ENCODE measurements at regions not wholly inside any gene's neighbourhood (a gene's known extent, or its start where the extent isn't known, plus 50 kb on each side); places are given as distances from the start of the nearest gene placed in this dataset.

DNA sequence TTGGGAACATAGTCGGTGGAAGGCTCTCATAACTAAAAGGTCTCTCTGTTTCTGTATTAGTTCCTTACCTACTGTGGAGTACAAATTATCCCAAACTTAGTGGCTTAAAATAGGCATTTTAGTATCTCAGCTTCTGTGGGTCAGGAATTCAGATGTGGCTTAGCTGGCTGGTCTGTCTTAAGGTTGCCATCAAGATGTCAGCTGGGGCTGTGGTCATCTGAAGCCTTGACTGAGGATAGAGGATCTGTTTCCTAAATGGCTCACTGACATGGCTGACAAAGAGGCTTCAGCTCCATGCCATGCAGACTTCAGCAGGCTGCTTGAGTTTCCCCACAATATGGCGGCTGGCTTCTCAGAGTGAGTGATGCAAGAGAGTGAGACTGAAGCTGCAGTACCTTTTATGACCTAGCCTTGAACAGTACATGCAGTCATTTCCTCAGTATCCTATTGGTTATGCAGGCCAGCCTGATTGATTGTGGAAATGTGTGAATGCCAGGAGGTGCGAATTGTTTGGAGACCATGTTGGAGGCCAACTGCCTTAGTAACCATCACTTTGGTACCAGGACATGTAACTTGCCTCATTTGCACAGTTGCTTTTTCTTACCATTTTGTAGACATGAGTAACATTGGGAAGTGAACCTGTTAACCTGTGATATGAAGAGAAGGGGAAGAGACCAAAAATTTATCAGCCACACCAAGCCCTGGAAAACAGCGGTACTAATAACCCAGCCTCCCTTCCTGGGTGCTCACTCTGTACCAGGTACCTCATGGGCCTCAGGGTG, 152.8 kb upstream of the IER5L start:
- DNase-seq (ENCODE audit: low read depth): no peak

DNA sequence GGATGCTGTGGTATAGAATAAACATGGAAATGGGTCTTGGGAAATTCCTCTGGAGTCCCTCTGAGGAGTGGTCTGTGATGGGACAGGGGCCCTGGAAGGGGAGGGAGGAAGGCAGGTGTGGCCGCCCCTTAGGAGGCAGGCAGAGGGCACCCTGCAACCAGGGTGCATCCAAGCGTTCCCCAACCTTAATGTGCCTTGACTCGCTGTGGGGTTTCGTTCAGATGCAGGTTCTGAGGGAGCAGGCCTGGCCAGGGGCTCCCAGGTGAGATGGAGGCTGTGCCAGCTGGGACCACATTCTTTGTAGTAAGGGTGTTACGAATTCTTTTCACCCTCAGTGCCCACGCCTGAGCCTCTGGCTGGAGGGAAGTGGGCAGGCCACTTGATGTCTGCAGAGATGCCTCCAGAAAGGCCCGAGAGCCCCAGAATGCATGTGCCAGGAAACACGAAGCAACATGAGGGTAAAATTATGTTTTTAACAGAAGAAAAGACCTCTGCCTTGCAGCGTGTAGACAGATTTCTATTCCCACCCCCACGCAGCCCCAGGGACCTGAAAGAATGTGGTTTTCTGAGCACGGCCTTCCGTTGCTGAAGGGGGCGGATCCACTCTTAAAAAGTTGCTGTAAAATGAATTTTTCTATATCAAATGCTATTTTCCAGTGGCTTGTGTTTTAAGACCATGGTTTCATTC, 150.4 kb upstream of the IER5L start:
- peak; percentile 18 for DNase-seq (ENCODE audit: low read depth)

DNA sequence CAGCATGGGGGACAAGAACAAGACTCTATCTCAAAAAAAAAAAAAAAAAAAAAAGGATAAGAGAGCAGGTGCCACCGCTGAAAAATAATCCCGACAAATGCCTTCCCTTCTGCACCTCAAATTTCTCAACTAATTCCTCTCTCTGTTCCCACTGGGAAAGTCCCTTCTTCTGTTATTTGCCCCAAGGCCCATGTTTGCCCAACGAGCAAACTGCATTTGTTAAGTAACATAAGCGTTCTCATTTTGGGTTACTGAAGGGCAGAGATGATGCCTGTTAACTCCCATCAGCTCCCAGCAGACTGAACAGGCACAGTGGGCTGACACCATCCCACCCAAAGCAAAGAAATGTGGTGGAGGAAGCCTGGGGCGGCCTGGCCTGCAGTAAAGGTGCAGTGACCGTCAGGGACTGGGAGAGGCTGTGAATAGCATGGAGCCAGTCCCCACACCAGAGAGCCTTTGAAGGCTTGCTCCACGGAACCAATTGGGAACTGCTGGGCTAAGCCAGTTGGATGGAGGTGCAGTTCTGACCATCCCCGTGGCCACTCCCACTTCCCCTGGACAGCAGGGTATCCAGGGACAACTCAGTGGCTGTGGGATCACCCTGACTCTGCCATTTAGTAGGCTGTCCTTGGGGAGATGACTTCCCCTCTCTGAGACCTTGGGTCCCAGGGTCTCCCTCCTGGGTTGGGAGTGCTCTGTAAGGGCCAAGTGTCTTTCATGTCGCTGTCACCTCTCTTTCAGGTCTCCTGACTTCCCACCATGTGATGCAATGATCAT, 149.7 kb upstream of the IER5L start:
- DNase-seq (ENCODE audit: low read depth): no peak

DNA sequence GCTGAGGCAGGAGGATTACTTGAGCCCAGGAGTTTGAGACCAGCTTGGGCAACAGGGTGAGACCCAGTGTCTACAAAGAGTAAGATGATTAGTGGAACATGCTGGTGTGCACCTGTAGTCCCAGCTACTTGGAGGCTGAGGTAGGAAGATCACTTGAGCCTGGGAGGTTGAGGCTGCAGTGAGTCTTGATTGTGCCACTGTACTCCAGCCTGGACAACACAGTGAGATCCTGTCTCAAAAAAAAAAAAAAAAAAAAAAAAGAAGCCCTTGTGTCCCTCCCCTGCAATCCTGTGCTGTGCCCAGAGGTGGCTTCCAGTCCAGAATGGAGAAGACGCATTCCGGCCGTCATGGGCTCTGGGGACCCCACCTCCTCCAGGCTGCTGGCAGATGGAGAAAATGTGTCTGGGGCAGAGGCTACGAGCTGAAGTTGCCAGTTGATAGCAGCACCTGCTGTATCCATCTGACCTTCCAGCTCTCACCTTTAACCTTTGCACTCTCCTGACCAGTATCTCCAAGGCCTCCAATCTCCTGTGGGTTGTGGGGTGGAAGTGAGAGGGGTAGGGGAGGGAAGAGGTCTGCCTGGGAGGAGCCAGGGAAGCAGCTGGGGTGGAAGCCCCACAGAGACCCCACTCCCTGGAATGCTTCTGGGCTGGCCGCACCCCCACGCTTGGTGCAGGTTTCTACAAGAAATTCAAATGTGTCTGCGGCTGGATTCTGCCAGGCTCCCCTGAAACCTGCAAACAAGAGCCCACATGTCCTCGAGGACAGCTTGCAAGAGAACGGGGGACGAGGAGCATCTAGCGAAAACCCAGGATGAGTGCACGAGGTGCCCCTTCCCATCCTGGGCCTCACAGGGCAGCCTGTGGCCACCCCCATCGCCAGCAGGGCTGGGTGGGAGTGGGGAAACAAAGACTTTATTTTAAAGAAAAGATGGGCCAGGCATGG, 148.3 kb upstream of the IER5L start:
- no peak for DNase-seq (ENCODE audit: low read depth)

DNA sequence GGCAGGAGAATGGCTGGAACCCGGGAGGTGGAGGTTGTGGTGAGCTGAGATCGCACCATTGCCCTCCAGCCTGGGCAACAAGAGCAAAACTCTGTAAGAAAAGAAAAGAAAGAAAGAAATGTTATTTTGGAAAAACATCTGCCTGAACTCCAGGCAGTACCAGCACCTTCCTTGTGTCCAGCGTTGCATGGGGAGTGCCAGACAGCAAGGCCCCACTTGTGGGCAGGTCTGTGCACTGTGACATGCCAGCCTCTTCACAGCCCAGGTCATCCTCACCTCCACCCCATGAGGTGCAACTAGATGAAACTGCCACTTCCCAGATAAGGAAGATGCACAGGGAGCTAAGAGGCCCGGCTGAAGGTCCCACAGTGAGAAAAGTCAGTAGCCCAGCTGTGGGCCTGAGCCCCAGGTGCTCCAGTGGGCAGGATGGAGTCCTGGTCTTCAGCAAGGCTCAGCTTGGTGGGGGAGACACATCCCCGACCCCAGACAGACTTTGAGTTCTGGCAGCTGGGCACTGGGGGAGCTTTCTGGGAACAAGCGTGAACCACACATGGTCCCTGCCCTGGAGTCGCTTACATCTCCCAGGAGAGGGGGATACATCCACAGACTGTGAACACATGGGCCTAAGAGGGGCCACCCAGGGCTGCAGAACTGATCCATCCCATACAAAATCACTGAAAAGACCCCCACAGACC, 146.9 kb upstream of the IER5L start:
- DNase-seq (ENCODE audit: low read depth): no peak

DNA sequence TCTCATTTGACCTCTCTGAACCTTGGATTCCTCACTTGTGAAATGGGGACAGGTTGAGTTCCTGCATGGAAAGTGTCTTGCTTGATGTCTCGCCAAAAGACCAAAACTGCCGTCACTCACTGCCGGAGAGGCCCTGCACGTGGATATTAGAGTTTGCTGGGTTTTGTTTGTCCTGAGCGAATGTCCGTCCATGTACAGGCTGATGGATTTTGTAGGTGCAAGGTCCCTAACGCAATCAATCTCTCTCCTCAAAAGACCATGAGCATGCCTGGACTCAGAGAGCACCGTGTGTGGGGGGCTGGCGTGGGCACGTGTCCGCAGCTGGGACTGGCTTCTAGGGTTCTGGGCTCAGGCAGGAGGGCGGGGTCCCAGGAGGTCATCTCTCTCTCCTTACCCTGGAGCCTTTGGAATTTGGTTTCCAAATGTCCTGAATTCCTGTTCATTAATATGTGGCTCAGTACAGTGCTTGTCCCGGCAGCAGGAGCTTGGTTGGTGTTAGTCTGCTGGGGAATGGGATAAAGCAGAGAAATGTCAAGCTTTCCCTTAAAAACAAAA, 146.0 kb upstream of the IER5L start:
- no peak for DNase-seq (ENCODE audit: low read depth)

DNA sequence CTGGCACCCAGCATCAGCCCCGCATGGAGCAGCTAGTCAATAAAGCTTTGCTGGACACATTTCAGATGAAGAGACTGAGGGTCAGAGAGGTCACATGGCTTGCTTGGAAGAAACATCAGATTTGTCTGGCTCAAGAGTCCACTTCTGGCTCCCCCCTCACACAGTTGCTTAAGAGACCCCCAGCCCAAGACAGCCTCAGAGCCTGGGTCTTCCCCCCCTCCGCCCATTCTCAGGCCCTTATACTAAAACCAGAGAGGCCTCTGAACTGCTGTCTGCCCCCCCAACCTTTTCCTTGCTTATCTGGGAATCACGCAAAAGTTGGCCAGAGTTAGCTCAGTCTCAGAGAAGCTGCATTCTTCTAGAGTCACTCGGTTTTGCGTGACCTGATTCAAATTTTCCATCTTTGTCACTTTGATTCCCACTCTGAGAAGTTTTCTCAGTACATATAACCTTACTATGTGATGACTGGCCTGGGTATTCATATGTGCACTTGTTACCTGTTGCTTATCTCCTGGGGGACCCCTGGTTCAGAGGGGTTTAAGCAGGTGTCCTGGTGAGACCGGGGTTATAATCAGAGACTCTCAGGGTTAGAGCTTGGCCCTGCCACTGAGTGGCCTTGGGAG, 145.4 kb upstream of the IER5L start:
- no peak for DNase-seq (ENCODE audit: low read depth)

DNA sequence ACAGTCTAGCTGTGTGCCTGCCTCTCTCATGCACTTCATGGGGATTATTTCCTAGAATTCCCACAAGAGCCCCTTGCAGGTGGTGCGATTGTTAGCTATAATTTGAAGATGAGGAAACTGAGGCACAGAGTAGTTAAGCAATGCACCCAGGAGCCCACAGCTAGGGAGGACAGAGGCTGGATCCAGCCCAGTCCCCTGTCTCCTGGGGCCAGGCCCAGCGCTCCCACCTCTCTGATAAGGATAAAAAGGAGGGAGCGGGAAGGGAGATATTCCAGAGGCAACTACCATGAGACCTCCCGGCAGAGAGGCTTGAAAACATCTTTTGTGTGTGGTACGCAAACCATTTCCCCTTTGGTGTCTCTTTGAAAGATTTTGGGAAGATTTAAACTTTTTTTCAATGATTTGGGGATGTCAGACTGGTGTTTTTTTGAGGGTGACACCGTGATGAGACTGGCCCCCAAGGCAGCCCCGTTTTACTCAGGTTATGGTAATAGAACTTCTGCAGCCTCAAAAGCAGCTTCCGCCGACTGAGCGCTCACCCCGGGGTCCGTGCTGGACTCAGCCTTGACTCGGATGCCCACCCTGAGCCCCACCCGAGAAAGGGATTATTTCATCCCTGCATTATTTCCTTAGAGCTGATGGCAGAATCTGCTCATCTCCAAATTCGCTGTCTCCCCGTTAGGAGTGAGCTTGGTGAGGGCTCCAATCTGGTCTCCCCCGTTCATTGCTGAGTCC, 144.7 kb upstream of the IER5L start:
- no peak for DNase-seq (ENCODE audit: low read depth)

DNA sequence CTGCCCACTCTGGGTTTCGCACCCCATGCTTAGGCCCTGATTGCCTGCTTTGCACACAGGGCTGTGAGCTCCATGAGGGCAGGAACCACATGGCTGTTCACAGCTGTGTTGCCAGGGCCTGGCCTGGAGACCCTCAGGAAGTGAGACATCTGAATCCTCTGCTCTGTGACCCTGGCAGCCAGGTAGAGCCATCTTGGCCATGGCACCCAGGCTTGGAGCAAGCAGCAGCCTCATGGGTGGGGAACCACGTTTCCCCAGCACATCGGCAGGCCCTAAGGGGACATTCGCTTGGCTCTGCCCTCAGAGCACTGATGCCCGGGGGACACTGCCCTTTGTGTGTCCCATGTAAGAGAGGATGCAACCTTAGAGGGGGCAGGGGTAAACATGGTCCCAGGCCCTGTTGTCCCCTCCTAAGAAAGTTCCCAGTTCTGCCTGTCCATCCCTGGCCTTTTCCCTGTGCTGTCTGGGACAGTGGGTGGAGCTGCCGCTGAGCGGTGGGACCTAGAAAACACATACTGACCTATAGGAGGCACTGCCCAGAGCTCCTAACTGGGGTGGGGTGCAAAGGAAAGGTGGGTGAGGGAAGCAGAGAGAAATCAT, 144.1 kb upstream of the IER5L start:
- DNase-seq (ENCODE audit: low read depth): no peak

DNA sequence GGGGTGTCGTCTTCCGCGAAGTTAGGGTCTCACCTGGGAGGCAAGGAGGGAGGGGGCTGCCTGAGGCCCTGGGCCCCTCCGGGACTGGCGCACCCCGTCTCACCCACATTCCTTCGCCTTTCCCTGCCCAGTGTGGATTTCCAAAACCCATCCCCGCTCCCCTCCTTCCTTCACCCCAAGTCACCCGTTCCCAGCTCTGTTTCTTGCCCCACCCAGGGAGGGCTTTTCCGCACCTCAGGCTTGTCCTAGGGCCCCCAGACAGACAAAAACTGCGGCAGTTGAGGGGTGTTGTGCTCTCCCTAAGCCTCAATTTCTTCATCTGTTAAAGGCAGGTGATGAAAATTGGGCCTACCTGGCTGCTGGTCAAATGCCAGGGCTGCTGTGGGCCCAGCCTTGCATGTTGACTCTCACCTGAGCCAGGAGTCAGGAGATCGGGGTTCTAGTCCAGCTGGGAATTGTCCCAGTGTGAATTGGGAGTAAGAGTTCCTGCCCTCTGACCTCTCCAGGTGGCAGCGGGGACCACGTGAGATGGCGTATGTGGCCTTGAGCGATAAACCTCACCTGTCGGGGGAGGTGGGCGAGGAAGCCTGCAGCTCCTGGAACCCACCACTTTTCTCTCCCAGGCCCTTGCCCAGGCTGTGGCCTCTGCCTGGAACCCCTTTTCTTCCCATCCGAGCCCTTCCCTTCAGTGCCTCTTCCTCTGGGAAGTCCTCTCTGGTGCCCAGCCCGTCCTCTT, 143.4 kb upstream of the IER5L start:
- DNase-seq (ENCODE audit: low read depth): no peak

DNA sequence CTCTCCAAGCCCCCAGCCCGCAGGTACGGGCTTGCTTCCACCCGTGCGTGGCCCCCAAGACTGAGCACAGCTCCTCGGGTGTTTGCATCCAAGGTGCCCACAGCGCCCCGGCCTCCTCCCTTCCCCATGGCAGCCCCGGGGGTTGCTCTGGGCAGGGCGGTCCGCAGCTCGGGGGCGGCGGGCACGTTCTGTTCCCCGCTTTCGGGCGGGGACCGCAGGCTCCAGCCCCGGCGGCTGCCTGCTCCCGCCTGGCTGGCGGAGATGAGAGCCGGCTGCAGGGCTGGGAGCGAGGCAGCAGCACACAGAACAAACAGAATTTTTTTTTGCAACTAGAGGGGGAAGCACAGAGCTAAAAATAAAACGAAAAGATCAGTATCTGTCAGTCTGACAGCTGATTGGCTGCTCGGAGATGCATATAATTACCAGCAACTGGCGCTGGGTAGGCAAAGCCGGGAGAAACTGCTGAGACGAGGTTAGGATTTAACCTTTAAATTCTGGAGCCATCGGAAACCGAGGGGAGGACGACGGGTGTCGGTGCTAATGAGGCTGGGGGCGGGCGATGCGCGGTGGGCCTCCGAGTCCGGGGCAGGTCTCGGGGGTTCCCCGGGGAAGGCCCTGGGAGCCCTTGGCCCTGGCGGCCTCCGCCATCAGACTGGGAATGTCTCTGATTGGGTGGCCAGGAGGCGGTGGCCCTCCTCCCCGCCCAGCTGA, 142.7 kb upstream of the IER5L start:
- DNase-seq (ENCODE audit: low read depth): peak; percentile 32

DNA sequence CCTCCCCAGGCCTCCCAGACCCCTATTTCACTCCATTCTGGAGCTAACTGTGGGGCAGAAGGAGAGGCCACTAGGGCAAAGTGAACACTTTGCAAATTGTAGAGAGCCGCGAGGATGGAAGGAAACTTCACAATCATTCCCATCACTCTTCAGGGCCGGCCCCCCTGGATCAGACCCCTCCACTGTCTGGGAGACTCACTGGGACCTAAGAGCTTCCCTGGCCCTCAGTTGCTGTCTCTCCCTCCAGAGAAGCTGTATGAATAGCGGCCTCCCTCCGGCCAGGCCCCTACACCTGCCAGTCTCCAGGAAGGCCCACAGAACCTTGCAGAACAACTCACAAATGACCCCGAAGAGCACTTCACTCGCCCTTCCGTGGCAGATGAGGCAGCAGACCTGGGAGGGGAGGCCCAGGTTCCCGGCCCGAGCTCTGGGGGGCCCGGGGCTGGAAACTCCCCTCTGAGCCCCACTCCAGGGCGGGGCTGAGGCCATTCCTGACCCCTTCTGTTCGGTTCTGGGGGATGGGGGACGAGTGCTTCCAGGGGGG, 141.9 kb upstream of the IER5L start:
- DNase-seq (ENCODE audit: low read depth): no peak

DNA sequence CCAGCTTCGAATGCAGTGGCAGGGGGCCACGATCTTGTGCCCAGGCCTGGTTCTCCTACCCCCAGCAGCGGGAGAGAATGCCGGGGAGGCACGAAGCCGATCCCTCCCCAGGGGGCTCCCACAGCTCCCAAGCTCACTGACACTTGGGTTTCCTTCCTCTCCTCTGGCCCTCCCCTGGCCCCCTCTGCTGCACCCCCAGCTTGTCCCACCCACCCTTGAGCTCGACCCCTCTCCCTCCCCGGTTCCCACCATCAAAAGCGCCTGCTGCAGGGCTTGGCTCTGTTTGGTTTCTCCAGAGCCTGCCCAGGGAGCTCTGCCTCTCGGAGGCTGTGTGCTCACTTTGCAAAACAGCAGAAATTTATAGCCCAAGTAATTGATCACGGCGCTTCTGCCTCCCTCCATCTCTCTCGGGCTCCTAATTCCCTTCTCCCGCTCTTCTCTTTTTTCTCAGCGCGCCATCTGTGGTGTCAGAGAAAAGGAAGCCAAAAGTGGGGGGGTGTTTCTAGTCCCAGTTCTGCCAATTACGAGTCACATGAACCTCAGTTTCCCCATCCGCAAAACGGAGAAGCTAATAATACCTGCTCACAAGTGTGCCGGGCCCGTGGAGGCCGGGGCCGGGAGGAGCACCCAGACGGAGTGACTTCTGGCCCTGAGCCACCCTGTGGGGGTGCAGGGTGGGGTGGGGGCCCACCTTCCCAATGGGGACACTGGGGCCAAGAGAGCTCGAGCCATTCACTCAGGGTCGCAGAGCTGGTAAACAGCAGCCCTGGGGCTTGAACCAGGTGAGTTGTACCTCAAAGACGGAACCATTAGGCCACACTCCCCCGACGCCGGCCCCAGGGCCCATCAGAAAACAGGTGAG, 141.2 kb upstream of the IER5L start:
- no peak for DNase-seq (ENCODE audit: low read depth)

DNA sequence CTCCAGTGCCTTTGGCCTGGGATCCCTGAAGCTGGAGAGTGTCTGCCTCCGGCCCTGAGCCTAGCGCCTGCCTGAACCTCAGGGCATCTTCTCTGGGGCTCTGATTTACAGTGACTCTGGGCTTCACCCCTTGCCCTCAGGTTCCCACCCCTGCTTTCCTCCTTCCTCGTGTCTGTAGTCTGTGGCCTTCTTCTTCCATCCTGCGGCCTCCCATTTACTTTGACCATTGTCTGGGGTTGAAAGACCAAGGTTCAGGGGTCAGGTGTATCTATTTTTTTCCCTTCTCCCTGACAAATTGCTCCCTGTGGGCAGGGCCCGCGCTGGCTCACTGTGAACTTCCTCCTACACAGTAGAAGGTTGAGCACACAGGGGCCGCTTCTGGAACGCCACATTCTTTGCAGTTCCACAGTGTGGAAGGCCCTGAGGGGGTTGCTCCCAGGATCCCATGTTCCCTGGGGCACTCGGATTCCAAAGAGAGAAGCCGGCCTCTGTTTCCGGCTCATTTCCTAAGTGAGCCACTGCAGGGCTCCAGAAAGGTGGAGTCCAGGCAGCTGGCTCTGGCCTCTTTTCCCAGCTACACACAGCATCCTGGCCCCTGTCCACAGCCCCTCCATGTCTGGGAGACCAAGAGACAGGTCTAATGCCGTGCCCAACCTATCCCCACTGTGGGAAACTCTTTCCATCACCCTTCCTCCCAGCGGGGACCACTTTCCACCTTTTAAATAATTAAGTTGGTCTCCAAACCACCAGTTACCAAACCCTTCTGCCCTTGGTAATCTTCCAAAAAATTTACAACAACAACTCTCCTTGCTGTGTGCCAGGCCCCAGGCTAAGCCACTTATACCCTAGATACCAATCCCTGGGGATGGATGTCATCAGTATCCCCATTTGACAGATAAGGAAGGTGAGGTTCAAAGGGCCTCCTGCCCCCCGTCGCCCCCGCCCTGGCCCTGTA, 140.3 kb upstream of the IER5L start:
- no peak for DNase-seq (ENCODE audit: low read depth)

DNA sequence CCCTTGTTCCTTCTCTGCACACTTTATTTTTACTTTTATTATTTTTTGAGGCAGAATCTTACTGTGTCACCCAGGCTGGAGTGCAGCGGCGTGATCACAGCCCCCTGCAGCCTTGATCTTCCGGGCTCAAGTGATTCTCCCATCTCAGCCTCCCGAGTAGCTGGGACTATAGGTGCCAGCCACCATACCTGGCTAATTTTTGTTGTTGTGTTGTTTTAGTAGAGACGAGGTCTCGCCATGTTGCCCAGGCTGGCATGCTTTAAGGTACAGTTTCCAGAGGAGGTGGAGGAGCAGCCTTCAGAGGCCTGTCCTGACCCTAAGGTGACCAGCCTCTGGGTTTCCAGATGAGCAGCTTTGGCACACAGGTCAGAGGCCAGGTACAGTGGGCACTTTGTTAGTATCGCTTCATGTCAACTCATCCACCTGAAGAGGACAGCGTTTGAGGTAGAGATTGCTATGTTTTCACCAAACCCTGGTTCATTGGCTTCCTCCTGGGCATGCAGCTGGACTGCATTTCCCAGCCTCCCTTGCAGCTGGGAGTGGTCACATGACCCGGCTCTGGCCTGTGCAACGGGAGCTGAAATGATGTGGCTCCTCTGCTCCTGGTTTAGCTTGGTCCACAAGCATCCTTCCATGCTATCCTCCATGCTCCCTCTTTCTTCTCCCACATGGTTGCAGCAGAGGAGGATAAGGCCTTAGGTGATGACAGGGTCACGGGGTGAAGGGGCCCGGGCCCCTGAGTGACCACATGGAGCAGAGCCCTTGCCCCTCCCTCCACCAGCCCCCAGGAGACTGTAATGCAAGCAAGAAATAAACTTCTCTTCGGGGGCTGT, 139.3 kb upstream of the IER5L start:
- no peak for DNase-seq (ENCODE audit: low read depth)

All from activated T-cell treated with anti-CD3 and anti-CD28 coated beads for 48 hours (primary cell).